IPS-NIHi7 (cell line): ENCODE measurements at regions not wholly inside any gene's neighbourhood (a gene's known extent, or its start where the extent isn't known, plus 50 kb on each side); places are given as distances from the start of the nearest gene placed in this dataset.

Source experiments
- DNase-seq: peaks from one replicate; pipeline ENCODE4 v3.0.0; 2012; ENCODE audit warnings: mixed read lengths; ENCODE audit errors: extremely low spot score

DNA sequence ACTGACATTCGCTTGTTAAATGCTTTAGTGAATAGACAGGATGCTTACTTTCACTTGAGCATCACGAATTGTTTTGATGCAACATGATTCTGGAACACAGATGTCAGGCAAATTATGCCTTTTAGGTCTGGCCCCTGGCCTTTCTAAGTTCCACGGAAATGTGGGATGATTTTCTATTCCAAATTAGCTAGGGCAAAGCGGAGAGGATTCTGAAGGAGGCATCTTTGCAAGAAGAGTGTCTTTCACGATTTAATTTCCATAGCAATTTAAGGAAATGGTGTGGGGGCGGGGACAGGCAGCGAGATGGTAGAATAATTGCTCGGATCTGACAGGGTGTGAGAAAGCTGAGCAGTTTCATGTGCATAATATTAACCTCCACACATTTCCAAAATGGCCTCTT, 238.5 kb upstream of the KCNMB2 start:
- DNase-seq, result no peak

GRCh38 chr3:178300441-178300959, 235.7 kb upstream of the KCNMB2 start:
- no peak for DNase-seq

- DNase-seq, result no peak
These were observed 233.0 kb upstream of the KCNMB2 start for GRCh38 chr3:178302966-178303930.

- DNase-seq, result no peak
These were observed 231.3 kb upstream of the KCNMB2 start for GRCh38 chr3:178304758-178305467.

- no peak for DNase-seq
These were observed 229.7 kb upstream of the KCNMB2 start for GRCh38 chr3:178306432-178307115.

GRCh38 chr3:178308771-178309170, 227.5 kb upstream of the KCNMB2 start:
- DNase-seq, result no peak

DNA sequence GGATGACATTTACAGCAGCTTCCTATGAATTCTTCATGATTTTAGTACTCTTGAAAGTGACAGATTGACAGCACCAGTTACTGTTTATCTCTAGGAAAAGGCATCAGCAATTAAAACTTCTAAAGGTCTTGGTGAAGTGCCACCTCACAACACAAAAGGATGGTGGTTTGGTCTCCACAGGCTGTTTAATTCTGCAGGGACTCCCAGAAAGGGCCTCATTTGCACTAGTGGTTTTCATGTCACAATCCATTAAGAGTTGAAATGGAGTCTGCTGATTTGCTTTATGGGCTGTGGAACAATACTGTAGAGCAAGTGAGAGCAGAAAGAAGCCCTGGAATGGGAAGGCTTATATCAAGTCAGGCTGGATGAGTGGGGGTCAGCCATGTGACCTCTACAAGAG, 225.3 kb upstream of the KCNMB2 start:
- DNase-seq, result no peak

DNA sequence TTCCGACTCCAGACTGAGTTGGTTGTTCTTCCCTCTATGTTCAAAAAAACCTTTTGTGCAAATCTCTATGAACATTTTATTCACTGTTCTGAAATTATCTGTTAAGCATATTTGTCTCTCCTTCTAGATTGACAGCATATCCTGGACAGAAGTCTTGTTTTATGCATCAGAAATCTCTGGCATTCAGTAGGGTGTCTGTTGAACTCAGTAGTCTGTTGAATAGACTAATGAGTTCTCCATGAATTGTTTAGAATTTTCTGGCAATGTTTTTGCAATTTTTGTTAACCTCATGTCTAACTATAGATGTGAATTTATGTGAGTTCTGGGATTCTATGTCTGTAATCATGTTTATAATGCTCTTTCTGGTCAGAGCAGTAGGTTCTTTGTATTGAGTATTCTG, 222.5 kb upstream of the KCNMB2 start:
- DNase-seq, result no peak

DNA sequence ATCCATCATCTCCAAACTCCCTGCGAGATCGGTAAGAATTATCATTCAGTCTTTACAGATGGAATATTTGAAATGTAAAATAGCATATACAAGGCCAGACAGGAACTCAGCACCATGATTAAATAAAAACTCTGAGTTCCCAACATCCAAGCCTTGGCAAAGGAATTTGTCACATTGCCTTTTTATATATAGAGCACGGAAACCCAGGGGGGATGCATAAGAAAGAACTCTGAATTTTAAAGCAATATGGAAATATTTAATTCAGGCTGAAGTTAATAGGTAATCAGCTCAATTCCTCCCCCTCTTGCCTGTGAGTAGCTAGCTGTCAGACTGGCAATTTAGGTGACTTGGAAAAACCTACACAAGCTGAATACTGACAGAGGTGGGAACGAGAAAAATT, 217.9 kb upstream of the KCNMB2 start:
- DNase-seq, result no peak

DNA sequence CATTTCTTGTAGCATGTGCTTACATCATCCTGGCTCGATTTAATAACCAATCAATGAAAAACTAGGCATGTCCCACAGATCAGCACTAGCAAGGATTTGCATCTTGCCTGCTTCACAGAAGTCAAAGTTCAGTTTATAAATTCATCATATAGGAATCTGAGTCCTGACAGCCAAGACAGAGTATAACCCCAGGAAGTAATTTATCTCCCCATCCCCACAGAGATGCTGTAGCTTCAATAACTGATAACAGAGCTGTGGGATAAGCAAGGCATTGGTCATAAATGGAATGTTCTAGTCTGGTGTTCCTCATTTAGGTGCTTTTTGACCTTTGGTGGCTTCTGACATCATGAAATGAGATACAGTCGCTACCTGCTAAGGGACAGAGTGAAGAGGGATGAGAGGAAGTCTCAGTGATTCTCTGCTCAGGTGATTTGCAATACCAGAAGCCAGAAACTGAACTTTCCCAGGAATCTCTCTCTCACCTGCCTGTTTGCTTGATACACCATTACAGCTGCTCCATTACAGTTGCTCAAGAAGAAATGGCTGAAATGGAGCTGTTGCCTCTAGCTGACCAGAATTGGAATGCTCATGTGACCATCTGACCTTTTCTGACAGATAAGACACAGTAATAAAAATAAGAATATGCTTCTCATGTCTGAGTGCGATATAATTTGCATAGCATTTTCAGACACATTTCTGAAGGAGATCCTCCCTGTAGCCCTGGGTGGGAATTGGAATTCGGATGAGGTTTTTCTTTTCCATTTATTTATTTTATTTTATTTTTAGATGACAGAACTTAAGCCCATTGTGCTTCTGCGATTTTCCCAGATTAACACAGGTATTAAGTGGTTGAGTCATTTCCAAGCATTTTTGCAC, 217.1 kb upstream of the KCNMB2 start:
- no peak for DNase-seq

- no peak for DNase-seq
These were observed 215.5 kb upstream of the KCNMB2 start for GRCh38 chr3:178320456-178321351.

DNA sequence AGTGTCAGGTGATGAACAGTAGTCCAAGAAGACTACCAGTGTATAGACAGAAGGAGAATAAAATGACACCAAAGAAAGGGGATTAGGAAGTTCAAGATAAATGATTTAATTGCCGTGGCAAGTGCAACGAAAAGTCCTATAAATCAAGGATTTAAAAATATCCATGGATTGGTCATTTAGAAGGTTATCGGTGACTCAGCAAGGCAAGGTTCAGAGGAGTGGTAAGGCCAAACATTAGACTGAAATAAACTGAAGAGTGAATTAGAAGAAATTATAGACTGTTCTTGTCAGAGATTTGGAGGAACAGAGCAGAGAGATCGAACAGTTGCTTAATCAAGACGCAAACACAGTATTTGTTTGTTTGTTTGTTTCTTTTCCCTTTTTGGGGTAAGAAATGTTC, 211.9 kb upstream of the KCNMB2 start:
- no peak for DNase-seq

GRCh38 chr3:178325330-178325729, 210.9 kb upstream of the KCNMB2 start:
- DNase-seq, result no peak

GRCh38 chr3:178329936-178330335, 206.3 kb upstream of the KCNMB2 start:
- DNase-seq, result no peak

- DNase-seq, result no peak
These were observed 202.0 kb upstream of the KCNMB2 start for GRCh38 chr3:178334239-178334638.

- no peak for DNase-seq
These were observed 199.9 kb upstream of the KCNMB2 start for GRCh38 chr3:178336336-178336735.

DNA sequence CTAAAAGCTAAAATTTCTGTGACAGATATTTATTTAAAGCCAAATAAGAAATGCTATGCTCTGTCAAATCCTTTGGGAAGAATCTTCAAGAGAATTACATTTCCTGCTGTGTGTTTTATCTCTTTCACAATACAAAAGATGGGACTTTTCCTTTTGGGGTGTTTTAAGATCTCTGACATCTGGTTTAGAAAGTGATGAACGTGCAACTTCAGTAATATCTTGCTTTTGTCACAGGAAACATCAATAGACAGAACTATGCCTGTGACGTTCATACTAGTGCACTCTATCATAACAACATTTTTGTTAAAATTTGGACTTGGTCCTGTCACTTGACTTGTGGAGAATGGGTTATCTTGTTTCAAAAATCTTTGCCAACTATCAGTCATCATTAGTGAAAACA, 195.7 kb upstream of the KCNMB2 start:
- no peak for DNase-seq

GRCh38 chr3:178341636-178342035, 194.6 kb upstream of the KCNMB2 start:
- DNase-seq, result no peak

GRCh38 chr3:178342111-178342510, 194.1 kb upstream of the KCNMB2 start:
- no peak for DNase-seq

DNA sequence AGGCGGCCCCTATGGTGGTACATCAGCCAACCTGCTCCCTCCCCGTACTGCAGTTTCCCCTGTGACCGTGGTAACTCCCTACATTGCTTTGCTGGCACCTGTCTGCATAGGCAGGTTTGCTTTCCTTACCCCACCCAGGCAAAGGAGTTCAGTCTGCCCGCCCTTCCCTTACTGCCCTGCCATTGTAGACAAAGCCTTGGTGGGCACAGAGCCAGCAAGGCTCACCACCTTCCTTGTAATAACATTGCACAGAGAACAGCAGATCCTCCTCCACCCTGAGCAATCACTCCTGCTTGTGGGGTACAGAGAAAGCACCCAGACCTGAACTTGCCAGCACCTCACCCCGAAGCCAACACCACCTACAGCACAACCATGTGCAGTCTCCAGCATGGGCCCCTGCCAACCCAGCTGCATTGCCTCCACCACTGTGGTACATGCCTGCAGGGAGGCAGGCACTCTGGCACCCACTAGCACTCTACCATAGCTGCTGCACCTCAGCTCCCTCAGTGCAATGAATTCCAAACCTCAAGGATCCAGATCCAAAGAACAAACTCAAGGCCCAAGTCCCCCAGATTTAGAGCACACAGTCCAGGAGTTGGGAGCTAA, 192.7 kb upstream of the KCNMB2 start:
- DNase-seq, result no peak
